AG08396 (cell line): ENCODE measurements at regions not wholly inside any gene's neighbourhood (a gene's known extent, or its start where the extent isn't known, plus 50 kb on each side); places are given as distances from the start of the nearest gene placed in this dataset.

Source experiments
- DNase-seq: peaks from one replicate; pipeline ENCODE4 v3.0.0; 2012; ENCODE audit warnings: low spot score, mixed read lengths

DNA sequence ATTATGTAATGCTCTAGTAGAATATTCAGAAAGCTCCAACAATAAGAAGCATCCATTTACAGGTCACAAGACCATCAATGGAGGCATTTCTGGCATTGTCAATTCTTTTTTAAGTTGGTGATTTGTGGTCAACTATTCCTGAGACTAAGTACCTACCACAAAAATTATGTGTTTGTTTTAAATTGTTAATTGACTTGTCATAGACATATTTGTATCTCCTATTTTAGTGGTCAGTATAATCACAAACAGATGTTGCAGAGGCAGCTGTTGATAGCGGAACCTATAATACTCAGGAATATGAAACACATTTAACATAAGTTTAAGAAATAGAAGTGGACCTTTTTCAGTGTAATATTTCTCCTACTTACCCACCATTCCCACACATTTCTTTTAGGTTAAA lies 430.1 kb downstream of the CCDC85A start:
- no peak for DNase-seq

- no peak for DNase-seq
These were observed 432.0 kb downstream of the CCDC85A start for GRCh38 chr2:56615760-56616159.

DNA sequence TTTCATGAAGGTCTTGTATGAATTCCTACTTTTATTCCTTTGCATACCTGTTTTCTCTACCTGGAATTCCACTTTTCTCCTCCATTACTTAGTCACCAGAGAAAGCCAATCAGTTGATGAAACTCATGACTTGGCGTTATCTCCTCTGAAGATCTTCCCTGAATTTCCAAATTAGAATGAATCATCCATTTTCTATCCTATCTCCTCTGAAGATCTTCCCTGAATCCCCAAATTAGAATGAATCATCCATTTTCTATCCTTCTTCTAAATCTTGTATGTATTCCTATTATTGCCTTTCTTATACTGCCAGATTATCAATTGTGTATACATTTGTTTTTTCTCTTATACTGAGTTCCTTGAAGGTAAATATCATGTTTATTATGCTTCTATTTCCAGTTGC lies 440.4 kb downstream of the CCDC85A start:
- no peak for DNase-seq

DNA sequence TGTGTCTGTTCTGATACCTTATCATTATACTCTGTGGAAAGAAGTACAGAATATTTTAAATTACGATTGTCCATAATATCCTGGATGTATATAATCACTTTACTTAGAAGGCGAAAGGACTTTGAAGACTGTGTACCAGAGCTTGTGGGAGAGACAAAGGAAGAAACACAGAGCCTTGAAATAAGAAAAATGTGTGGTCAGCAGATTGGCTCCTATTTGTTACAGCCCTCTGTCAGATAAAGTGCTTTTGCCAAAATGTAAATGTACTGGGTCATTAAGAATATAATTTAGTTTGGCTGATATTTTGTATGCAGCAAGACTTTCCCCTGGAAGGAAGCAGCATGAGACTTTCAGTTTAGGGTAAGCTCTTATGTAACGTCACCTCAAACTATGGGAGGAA lies 443.1 kb downstream of the CCDC85A start:
- no peak for DNase-seq

DNA sequence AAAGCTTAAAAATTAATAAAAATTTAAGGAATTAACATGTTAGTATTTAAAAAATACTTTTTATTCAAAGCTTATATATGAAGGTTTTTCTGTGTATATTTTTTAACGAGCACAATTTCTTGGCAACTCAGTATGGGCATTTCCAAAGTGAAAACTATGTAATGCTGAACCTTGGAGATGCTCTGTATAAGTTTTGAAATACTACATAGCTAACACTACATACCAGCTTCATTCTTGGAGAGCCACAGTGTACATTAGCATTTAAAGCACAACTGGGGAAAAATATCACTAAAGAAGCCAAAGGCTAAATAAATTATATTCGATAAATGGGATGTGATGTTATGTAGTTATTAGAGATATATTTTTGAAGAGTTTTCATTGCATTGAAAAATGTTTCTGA lies 446.5 kb downstream of the CCDC85A start:
- DNase-seq: no peak

- no peak for DNase-seq
These were observed 464.2 kb downstream of the CCDC85A start for GRCh38 chr2:56647997-56648396.

GRCh38 chr2:56648802-56649201 lies 465.0 kb downstream of the CCDC85A start:
- DNase-seq: no peak

DNA sequence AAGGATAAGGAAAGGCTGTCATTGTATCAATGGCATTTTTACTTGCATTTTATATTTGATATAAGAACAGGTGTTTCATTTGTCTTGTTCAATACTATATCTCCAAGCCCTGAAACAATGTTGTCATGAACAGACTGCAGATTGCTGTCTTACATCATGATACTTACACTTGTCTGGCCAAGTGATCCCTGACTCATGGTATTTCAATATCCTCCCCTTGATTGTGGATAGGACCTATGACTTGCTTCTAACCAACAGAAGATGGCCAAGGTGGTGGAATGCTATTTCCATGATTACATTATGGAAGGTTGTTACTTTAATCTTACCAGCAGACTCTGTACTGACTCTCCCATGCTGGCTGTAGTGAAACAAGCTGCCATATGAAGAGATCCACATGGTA lies 471.1 kb downstream of the CCDC85A start:
- no peak for DNase-seq

DNA sequence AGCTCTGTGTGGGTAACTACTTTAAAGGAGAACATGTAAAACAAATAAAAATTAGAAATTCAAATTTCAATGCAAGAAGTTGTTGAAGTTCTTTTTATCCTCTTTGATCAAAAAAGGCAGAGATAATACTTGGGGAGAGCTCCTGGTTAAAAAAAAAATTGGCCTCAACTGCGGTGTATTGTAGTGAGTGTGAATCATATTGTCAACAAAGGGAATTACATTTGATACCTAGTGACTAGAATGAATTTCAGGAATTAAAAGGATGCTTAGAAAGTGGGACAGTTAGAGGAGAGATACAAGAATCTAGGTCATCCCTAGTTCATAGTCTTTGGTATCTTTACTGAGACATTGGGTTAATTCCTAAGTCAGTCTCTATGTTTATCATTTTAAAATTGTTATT lies 473.0 kb downstream of the CCDC85A start:
- no peak for DNase-seq

DNA sequence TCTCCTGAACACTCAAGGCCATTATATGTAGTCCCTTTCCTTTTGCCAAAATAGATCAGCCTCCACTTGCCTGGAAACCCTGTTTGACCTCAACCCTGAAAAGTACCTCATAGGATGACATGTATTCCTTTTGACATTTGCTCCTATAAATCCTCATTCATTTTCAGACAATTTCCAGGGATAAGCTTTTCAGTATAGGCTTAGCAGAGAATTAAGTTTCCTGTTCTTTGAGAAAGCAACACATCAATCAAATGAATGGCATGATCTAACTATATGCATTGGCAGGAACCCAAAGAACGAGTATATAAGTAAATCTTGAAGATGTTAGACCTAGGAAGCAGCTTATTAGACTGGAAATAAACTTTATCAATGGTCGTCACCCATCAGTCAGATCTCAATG lies 483.0 kb downstream of the CCDC85A start:
- no peak for DNase-seq

DNA sequence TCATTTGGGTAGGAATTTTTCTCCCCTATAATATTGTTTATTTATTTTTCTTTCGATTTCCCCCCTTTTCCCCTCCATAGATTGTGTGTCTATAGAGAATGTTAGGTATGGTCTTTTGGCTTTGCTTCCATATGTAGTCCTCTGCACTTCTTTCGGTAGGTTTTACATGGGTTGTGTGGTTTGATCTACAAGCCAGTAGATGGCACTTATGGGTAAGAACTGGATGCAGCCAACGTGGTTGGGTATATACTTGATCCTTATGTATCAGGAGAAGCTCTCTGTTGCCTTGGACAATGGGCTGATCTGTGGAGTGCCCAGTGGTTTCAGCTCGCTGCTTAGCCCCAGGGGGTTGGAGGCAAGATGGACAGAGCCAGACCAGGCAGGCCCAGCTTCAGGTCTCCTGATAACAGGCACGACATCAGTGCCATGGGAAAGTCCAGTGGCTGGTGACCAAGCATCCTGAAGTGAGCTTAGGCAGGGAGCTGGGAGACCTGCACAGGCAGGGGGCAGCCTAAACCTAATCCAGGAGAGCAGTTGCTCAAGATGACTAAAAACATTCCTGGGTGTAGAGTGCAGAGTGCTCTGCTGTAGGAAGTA lies 488.3 kb downstream of the CCDC85A start:
- DNase-seq: no peak

DNA sequence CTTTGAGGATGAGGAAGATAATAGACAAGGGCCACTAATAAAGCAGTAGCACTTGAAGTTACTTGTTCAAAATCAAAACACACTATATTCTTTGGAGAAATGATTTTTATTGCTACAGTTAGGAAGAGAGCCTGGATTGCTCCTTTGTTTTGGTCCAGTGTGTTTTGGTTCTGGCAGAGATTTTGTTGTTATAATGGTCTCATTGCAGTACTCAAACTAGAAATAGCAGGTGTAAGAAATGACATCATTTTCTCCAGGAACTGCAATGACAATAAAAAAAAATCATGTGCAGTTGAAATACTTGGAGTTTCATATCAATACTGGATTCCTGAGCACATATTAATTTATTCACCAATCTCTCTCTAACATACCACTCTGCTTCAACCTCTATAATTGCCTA lies 490.3 kb downstream of the CCDC85A start:
- no peak for DNase-seq

GRCh38 chr2:56676966-56677365 lies 493.2 kb downstream of the CCDC85A start:
- DNase-seq: no peak

DNA sequence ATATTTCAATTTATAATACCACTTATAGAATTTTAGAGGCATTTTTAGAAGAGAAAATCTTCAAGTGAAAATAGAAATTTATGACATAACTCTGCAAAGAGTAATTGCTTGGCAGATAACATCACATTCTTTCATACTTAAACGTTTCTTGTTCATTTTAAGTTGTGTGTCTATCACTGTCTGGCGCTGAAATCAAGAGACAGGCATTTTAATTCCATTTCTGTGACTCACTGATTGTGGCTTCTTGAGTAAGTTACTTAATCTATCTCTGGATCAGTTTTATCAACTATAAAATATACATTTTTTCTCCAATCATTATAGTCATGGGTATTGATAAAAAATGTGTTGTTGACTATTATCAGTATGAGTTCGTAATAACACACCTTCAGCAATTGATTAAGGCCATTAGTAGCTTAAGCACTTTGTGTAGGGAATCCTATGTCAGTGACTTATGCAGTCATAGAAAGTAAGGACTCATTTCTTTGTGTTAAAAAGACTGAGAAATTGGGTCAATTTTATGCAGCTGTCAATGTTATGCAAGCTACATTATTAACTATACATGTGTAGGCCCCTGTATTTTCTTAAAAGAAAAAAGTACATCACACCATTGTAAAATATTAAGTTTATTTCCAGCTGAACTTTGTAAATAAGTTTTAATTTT lies 497.3 kb downstream of the CCDC85A start:
- DNase-seq: no peak

DNA sequence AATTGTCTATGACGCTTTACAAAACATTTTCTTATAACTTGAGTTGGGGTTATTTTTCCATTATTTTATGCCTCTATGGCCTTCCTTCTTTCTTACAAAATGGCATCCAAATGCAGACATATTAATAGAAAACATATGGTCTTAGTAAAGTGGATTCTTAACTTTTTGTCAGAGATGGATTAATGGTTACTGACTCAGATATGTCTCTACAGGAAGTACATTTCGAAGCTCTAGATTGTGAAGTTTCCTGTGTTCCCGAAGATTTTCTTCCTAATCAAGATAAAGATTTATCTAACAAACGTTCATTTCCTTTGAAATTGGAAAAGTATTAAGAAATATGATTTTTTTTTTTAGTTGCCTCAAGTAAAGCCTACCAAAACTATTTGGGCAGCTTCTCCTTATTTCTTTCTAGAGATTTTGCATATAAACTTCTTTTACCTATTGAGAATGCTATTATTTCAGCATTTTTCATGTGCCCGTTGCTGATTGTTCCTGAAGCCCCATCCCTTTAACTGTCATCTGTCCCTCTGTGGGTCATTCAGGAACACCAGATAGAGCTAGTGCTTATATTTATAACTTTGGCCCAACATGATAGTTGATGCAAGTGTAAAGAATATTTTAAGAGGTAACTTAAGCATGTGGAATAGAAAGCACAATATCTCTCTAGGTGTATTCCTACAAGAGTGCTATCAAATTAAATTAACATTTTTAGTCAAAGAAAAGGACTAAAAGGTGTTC lies 498.0 kb downstream of the CCDC85A start:
- no peak for DNase-seq

- no peak for DNase-seq
These were observed 498.6 kb downstream of the CCDC85A start for GRCh38 chr2:56682397-56682760.

DNA sequence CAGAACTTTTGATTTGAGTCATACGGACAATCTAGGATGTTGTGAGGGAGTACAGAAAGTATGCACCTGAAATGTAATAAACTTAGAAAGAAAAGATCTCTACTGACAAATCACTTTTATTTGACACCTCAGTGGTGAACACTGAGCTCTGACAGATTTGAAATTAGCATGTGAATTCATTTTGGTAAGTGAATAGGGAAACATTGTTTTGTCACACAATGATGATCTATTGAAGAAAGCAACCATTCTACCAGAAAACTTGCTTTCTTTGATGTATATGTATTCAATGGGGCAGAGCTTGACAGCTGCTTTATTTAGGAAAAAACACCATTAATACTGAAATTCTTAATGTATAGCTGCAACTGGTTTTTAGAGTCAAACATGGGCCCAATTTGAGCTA lies 500.5 kb downstream of the CCDC85A start:
- DNase-seq: no peak

GRCh38 chr2:56685205-56685604 lies 501.4 kb downstream of the CCDC85A start:
- DNase-seq: no peak

DNA sequence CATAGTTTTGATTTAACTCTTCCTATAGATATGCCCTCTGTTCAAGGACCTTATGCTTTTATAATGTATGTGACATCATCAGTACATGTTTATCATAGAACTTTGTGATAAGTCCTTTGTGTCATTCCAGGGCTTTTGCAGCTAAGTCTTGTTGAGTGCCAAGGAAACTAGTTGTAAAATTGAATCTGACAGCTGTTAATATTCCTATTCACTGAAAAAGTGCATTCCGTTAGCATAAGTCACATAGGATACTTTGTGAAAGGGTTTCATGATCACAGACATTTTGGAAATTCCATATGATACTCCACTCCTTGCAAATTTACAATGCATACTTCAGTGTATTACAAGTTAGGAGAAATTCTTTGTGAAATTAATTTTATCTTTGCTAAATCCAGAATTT lies 503.4 kb downstream of the CCDC85A start:
- DNase-seq: no peak

DNA sequence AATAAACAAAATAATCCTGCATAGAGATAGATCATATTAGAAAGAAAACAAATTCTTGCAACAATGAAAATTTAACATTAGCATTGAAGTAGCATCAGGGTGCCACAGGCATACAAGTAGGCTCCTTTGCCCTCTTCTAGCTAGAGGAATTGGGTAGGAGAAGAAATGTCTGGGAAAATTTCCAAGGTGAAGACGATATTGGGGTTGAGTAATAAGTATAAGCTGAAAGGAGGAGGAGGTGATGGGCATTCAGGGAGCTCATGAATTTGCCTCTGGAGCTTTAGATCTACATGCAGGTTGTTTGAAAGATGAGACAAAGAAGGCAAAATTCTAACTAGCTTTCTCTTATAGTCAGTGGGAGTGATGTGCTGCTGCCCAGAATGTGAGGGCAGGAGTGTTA lies 504.9 kb downstream of the CCDC85A start:
- no peak for DNase-seq

DNA sequence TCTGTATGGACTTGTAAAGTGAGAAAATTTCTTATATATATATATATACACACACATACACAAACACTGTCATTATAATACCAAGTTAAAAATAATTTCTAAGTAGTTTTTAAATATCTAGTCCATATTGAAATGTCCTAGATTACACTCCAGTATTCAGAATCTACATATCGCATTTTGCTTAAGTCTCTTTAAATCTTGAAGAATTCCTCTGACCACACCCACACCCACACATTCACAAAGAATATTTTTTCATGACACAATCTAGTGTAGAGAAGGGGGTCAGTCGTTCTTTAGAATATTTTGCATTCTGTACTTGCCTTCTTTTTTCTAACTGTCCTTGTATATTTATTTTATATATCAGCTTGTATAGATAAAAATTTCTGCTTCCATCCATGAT lies 509.7 kb downstream of the CCDC85A start:
- DNase-seq: no peak

- DNase-seq: no peak
These were observed 519.2 kb downstream of the CCDC85A start for GRCh38 chr2:56703001-56703400.

DNA sequence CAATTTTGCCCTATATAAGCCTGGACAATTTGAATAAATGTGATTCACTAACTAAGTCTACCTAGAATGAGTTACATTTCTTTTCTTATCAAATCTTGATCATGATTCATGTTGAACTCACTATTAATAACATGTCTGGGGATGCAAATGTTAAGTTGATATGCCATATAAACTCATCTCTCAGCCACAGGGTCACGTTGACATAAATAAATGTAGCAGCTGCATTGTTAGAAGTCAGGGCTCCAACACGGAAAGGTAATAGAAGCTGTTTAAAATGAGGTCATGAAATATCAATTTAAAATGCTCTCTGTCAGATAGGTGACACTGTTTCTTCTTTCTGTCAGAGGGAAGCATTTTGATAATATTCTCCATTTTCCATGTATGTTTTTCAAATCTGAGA lies 521.9 kb downstream of the CCDC85A start:
- DNase-seq: no peak

DNA sequence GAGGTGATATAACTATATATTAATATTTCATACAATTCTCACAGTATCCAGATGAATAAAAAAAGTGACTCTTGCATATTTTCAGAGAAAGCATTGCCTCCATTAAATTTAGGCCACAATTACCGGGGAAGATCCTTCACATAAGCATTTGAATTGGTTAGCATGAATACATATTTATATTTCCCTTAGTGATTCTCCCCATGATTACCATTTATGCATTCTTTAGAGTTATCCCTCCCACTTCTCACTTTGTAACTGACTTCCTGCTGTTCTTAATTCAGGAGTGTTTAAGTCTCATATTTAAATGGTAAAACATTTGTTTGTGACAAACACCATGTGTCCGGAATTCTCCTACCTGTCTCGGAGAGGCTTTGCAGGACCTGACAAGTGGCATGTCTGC lies 523.4 kb downstream of the CCDC85A start:
- no peak for DNase-seq
